ENCODE measurements at regions not wholly inside any gene's neighbourhood (a gene's known extent, or its start where the extent isn't known, plus 50 kb on each side); places are given as distances from the start of the nearest gene placed in this dataset.

DNA sequence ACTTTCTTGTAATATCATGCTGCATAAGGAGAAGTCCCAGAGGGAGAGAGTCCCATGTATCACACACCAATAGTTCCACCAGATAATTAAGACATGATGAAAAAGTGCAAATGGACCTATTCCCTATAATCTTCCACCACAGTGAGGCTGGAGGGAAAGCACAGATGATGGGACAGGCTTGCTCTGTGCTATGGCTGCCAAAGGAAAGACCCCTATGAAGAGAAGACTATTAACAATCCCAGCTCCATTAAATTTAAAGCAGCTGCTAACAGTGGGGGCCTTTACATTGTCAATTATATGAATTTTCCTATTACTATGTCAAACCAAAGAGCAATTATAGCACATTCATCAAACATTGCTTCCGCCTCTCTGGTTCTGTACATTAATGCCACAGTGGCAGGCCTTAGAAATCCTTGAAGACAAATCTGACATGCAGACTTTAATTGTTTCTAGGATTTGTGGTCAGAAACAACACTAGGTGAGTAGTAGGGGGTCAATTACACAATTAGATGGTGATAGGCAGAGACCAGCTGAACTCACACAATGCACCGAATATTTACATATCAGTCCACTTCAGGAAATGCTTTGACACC, 551.3 kb downstream of the TLE1 start:
- ATAC-seq (no peak), DNase-seq (no peak)
- no peaks in the 10 kb centered on the region for H3K36me3 ChIP-seq (ENCODE audit: low read depth)
- no peaks in the 10 kb centered on the region for H3K9me3 ChIP-seq
- H3K4me3 ChIP-seq: no peak overlapping the region
- H3K4me1 ChIP-seq (ENCODE audit: low read depth): no peaks in the 10 kb centered on the region
- TF ChIP-seq, protein P1, sequence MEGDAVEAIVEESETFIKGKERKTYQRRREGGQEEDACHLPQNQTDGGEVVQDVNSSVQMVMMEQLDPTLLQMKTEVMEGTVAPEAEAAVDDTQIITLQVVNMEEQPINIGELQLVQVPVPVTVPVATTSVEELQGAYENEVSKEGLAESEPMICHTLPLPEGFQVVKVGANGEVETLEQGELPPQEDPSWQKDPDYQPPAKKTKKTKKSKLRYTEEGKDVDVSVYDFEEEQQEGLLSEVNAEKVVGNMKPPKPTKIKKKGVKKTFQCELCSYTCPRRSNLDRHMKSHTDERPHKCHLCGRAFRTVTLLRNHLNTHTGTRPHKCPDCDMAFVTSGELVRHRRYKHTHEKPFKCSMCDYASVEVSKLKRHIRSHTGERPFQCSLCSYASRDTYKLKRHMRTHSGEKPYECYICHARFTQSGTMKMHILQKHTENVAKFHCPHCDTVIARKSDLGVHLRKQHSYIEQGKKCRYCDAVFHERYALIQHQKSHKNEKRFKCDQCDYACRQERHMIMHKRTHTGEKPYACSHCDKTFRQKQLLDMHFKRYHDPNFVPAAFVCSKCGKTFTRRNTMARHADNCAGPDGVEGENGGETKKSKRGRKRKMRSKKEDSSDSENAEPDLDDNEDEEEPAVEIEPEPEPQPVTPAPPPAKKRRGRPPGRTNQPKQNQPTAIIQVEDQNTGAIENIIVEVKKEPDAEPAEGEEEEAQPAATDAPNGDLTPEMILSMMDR (IDR thresholded peaks at IDR 0.05): no peak
- intact Hi-C loops (cut with DNase I, micrococcal nuclease): no loop called here

- ATAC-seq (no peak), DNase-seq (no peak)
- Histone ChIP-seq H3K4me3 (no peak overlapping the region), H3K36me3 (ENCODE audit: low read depth) (no peaks in the 10 kb centered on the region), H3K9me3 (no peaks in the 10 kb centered on the region), H3K4me1 (ENCODE audit: low read depth) (no peaks in the 10 kb centered on the region)
- intact Hi-C loops (cut with DNase I, micrococcal nuclease): no loop called here
- TF ChIP-seq, protein P1 (IDR thresholded peaks at IDR 0.05): no peak
Measured at GRCh38 chr9:81132796-81133195, 556.6 kb downstream of the TLE1 start.

- H3K4me3 ChIP-seq: no peak overlapping the region
- H3K9me3 ChIP-seq: no peaks in the 10 kb centered on the region
- intact Hi-C loops (cut with DNase I, micrococcal nuclease): no loop called here
- no peak for ATAC-seq
- H3K4me1 ChIP-seq (ENCODE audit: low read depth): no peaks in the 10 kb centered on the region
- TF ChIP-seq, protein P1 (IDR thresholded peaks at IDR 0.05): no peak
- DNase-seq: no peak
- no peaks in the 10 kb centered on the region for H3K36me3 ChIP-seq (ENCODE audit: low read depth)
Measured at GRCh38 chr9:81132318-81132717, 557.0 kb downstream of the TLE1 start.

- Histone ChIP-seq H3K36me3 (ENCODE audit: low read depth) (no peaks in the 10 kb centered on the region), H3K9me3 (no peaks in the 10 kb centered on the region), H3K4me1 (ENCODE audit: low read depth) (no peaks in the 10 kb centered on the region), H3K4me3 (no peak overlapping the region)
- no peak for DNase-seq
- TF ChIP-seq, protein P1 (IDR thresholded peaks at IDR 0.05): no peak
- no peak for ATAC-seq
- intact Hi-C loops (cut with DNase I, micrococcal nuclease): no loop called here
Measured at GRCh38 chr9:81128701-81129100, 560.6 kb downstream of the TLE1 start.

DNA sequence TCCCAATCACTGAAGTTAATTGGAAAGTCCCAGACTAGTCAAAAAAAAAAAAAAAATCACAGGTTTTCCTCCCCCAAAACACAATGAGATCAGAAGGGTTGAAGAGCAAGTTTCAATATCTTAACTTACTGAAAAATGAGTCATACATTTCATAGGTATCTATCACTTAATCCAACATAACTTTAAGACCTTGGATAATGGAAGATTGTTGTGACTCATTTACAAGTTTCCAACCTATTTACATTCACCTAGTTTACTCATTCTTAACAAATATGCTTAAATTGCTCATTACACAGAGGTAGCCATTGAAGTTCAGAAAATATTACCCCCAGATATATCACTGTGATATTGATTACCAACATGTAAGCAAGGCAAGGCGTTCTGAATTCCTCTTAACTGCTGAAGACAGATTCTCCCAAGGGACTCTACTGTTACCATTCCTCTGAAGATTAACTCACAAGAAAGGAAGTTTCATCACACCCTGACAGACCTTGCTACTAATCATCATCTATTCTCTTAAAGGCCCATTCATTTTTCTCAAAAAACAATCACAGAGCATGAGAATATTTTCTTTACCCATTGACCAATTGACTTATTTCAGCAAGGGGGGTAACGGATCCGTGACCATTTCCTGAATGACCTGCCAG, 563.8 kb downstream of the TLE1 start:
- TF ChIP-seq, protein P1 (IDR thresholded peaks at IDR 0.05): no peak
- DNase-seq (no peak), ATAC-seq (no peak)
- H3K4me1 ChIP-seq (ENCODE audit: low read depth): no peaks in the 10 kb centered on the region
- H3K9me3 ChIP-seq: no peaks in the 10 kb centered on the region
- intact Hi-C loops (cut with DNase I, micrococcal nuclease): no loop called here
- no peak overlapping the region for H3K4me3 ChIP-seq
- no peaks in the 10 kb centered on the region for H3K36me3 ChIP-seq (ENCODE audit: low read depth)
